ENCODE measurements at regions not wholly inside any gene's neighbourhood (a gene's known extent, or its start where the extent isn't known, plus 50 kb on each side); places are given as distances from the start of the nearest gene placed in this dataset.

DNA sequence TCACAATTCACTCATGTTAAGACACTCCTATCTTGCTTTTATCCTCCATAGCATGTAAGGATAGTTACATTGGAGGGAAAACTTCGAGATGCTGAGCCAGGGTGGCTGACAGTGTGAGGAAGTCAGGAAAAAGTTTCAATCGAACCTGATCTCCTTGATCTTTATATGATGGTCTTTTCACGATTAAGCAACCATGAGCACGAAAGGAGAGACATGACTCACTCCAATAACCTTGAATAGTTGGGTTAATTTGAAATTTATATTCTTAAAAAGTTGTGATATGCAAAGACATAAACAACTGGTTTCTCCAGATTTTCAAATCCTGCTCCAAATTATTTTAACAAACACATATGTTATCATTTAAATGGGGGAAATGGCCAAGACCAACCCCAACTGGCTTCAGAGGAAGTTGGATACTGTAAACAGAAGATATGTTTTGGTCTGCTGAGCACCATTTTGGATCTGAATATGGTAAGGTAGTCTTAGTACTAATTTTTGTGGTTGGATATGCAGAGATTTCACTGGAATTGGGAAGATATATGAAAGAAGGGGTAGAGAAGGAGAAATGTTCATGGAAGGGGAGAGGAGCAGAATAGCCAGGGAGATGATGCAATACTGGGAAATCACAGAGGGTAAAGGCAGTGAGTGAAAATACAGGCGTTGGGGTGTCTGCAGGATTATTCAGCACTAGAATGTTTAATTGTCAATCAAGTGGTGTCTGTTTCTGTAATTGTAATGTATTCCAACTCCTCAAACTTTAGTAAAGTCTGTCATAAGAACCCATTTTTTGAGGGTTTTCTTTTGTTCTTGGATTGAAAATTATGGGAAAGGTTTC, 185.2 kb upstream of the SLC38A2 start:
- TF ChIP-seq, protein P1, sequence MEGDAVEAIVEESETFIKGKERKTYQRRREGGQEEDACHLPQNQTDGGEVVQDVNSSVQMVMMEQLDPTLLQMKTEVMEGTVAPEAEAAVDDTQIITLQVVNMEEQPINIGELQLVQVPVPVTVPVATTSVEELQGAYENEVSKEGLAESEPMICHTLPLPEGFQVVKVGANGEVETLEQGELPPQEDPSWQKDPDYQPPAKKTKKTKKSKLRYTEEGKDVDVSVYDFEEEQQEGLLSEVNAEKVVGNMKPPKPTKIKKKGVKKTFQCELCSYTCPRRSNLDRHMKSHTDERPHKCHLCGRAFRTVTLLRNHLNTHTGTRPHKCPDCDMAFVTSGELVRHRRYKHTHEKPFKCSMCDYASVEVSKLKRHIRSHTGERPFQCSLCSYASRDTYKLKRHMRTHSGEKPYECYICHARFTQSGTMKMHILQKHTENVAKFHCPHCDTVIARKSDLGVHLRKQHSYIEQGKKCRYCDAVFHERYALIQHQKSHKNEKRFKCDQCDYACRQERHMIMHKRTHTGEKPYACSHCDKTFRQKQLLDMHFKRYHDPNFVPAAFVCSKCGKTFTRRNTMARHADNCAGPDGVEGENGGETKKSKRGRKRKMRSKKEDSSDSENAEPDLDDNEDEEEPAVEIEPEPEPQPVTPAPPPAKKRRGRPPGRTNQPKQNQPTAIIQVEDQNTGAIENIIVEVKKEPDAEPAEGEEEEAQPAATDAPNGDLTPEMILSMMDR (IDR thresholded peaks at IDR 0.05), result no peak
- no peak for TF ChIP-seq ZFX (IDR thresholded peaks at IDR 0.05; ENCODE audit: borderline replicate concordance)
